ENCODE measurements at regions not wholly inside any gene's neighbourhood (a gene's known extent, or its start where the extent isn't known, plus 50 kb on each side); places are given as distances from the start of the nearest gene placed in this dataset.

- DNase-seq = no peak
- intact Hi-C loops (cut with DNase I) = no loop called here
- H3K36me3 ChIP-seq = no peaks in the 10 kb centered on the region
- no peak overlapping the region for H3K4me3 ChIP-seq (replicated peaks in 1 of 3)
- H3K27me3 ChIP-seq = no peaks in the 10 kb centered on the region
- TF ChIP-seq POLR2A (IDR thresholded peaks at IDR 0.05) (no peak), CTCF (IDR thresholded peaks at IDR 0.05) (no peak)
- WGBS, 2 donors = 85 to 89% methylated on average over 1 of the region's 1 CpG
- no peak overlapping the region for H3K27ac ChIP-seq
- no peaks in the 10 kb centered on the region for H3K4me1 ChIP-seq
- no peaks in the 10 kb centered on the region for H3K9me3 ChIP-seq
These were observed 174.0 kb upstream of the NDST4 start for GRCh38 chr4:115287426-115287825.

GRCh38 chr4:115279330-115279729, 165.9 kb upstream of the NDST4 start:
- Histone ChIP-seq H3K27ac (no peak overlapping the region), H3K9me3 (no peaks in the 10 kb centered on the region), H3K27me3 (no peaks in the 10 kb centered on the region), H3K4me1 (no peaks in the 10 kb centered on the region), H3K4me3 (replicated peaks in 1 of 3) (no peak overlapping the region), H3K36me3 (no peaks in the 10 kb centered on the region)
- intact Hi-C loops (cut with DNase I) = no loop called here
- TF ChIP-seq CTCF (IDR thresholded peaks at IDR 0.05) (no peak), POLR2A (IDR thresholded peaks at IDR 0.05) (no peak)
- 64 to 68% methylated on average over 2 of the region's 2 CpGs for WGBS, 2 donors
- DNase-seq = no peak

- WGBS, 2 donors = 90 to 94% methylated on average over 1 of the region's 1 CpG
- no peaks in the 10 kb centered on the region for H3K27me3 ChIP-seq
- intact Hi-C loops (cut with DNase I) = no loop called here
- no peak overlapping the region for H3K4me3 ChIP-seq (replicated peaks in 1 of 3)
- H3K27ac ChIP-seq = no peak overlapping the region
- TF ChIP-seq CTCF (IDR thresholded peaks at IDR 0.05) (no peak), POLR2A (IDR thresholded peaks at IDR 0.05) (no peak)
- no peaks in the 10 kb centered on the region for H3K36me3 ChIP-seq
- no peaks in the 10 kb centered on the region for H3K9me3 ChIP-seq
- H3K4me1 ChIP-seq = no peaks in the 10 kb centered on the region
- DNase-seq = no peak
These were observed 165.4 kb upstream of the NDST4 start for GRCh38 chr4:115278830-115279229.

GRCh38 chr4:115275615-115276014, 162.2 kb upstream of the NDST4 start:
- WGBS, 2 donors = 81 to 84% methylated on average over 2 of the region's 2 CpGs
- Histone ChIP-seq H3K4me1 (no peaks in the 10 kb centered on the region), H3K27ac (no peak overlapping the region), H3K36me3 (no peaks in the 10 kb centered on the region), H3K9me3 (no peaks in the 10 kb centered on the region), H3K4me3 (replicated peaks in 1 of 3) (no peak overlapping the region), H3K27me3 (no peaks in the 10 kb centered on the region)
- intact Hi-C loops (cut with DNase I) = no loop called here
- TF ChIP-seq CTCF (IDR thresholded peaks at IDR 0.05) = no peak
- TF ChIP-seq POLR2A (IDR thresholded peaks at IDR 0.05) = no peak
- DNase-seq = no peak

GRCh38 chr4:115274545-115274944, 161.1 kb upstream of the NDST4 start:
- H3K9me3 ChIP-seq = no peaks in the 10 kb centered on the region
- intact Hi-C loops (cut with DNase I) = no loop called here
- no peaks in the 10 kb centered on the region for H3K4me1 ChIP-seq
- no peak for TF ChIP-seq CTCF (IDR thresholded peaks at IDR 0.05)
- no peak for TF ChIP-seq POLR2A (IDR thresholded peaks at IDR 0.05)
- no peaks in the 10 kb centered on the region for H3K36me3 ChIP-seq
- no peaks in the 10 kb centered on the region for H3K27me3 ChIP-seq
- no peak for DNase-seq
- H3K4me3 ChIP-seq (replicated peaks in 1 of 3) = no peak overlapping the region
- no peak overlapping the region for H3K27ac ChIP-seq
